Psoas muscle (tissue), 7 donors: ENCODE measurements at regions not wholly inside any gene's neighbourhood (a gene's known extent, or its start where the extent isn't known, plus 50 kb on each side); places are given as distances from the start of the nearest gene placed in this dataset.

Experiments
- ATAC-seq, 4 donors: fragments of 200-7000 bp; cut with Tn5 transposase; one replicate each; pipeline ENCODE4 v1.9.1; 2020; ENCODE audit warnings: moderate library complexity in 3 of 4, mild to moderate bottlenecking in 2 of 4
- DNase-seq, 2 donors: peaks; one replicate each; pipeline ENCODE4 v3.0.0-alpha.2; 2020
- H3K27ac ChIP-seq: fragments of 200-600 bp; one replicate; pipeline ENCODE4 v1.8.0; 2022
- H3K27me3 ChIP-seq, 3 donors: fragments of 200-600 bp in 1 of 3; one replicate each; pipeline versions ENCODE4 v1.6.1 to v1.8.0; 2013 to 2022; ENCODE audit warnings: low read length in 2 of 3, mild to moderate bottlenecking in 2 of 3, moderate library complexity in 1 of 3; ENCODE audit not compliant: insufficient read depth in 3 of 3
- H3K36me3 ChIP-seq, 2 donors: fragments of 200-600 bp in 1 of 2; one replicate each; pipeline versions ENCODE4 v1.6.1 to v1.8.0; 2013 to 2022; ENCODE audit warnings: low read depth in 1 of 2, mild to moderate bottlenecking in 1 of 2, moderate library complexity in 1 of 2; ENCODE audit not compliant: insufficient read depth in 1 of 2
- H3K4me1 ChIP-seq: fragments of 200-600 bp; one replicate; pipeline ENCODE4 v1.8.0; 2022
- H3K4me3 ChIP-seq: fragments of 200-600 bp; one replicate; pipeline ENCODE4 v1.8.0; 2022; ENCODE audit warnings: mild to moderate bottlenecking
- H3K9me3 ChIP-seq: fragments of 200-600 bp; one replicate; pipeline ENCODE4 v1.8.0; 2022
- WGBS, 3 donors: extraction: QIAGEN DNeasy Blood & Tissue Kit; methylation state at CpG; one replicate each; pipeline versions ENCODE4 v1.1.6 to v1.1.7; 2013; 5-methylcytosine and 5-hydroxymethylcytosine counted together
- intact Hi-C, 2 donors: fragments of 100-400 bp; cut with DNase I; formaldehyde crosslinking; loops; one replicate each; pipeline versions ENCODE4 v1.11.0 to v1.14.2; 2022
- TF ChIP-seq, protein P1 (sequence below): fragments of 200-600 bp; IDR thresholded peaks from one replicate; pipeline ENCODE4 v1.8.0; 2022; ENCODE audit warnings: antibody characterized with exemption
- donor health status: healthy with polysubstance abuse.
- donor health status: DM: no; HTN: no; CAD: no; lungs with moderate emphysema.
- donor health status: Bipolar disorder and iron deficiency.
- donor health status: healthy.
- donor health status: DM: yes; HTN: yes; CAD: no.
- donor health status: DM: no; HTN: no; CAD: no.
- donor health status: DM: yes; HTN: yes; CAD: no.

DNA sequence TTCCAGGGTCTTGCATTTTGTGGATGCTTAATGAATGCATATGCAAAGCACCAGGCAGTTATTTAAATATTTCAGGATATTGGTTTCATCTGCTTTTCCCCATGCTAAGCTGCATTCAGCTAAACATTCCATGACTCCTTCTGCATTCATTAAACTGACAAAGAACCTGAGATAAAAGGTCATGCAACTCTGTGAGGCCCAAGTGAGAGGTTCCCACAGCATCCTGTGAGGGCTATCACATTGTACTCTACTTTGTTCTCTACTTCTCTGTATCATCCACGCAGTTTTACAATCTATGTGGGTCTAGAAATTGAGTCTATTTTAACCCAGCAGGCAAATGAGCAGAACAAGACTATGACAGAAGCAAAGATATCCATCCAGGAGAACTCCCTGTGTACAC lies 86.4 kb upstream of the PRSS16 start:
- DNase-seq (no peak), ATAC-seq (no peak)
- H3K4me3 ChIP-seq = no peak overlapping the region
- H3K4me1 ChIP-seq = peaks cover 5% of the 10 kb centered on the region
- 37 to 47% (median 42%) methylated on average over 1 of the region's 1 CpG for WGBS, 3 donors
- no peaks in the 10 kb centered on the region for H3K36me3 ChIP-seq
- H3K9me3 ChIP-seq = no peaks in the 10 kb centered on the region
- H3K27ac ChIP-seq = no peak overlapping the region
- intact Hi-C loops = loop anchor here in 1 of 2 donors (10.0 kb wide), 1 partner anchor 1366 kb away; no protein-coding TSS in a partner anchor
- peaks cover 0 to 1% (median 0%) of the 10 kb centered on the region in 3 donors for H3K27me3 ChIP-seq
- TF ChIP-seq, protein P1, sequence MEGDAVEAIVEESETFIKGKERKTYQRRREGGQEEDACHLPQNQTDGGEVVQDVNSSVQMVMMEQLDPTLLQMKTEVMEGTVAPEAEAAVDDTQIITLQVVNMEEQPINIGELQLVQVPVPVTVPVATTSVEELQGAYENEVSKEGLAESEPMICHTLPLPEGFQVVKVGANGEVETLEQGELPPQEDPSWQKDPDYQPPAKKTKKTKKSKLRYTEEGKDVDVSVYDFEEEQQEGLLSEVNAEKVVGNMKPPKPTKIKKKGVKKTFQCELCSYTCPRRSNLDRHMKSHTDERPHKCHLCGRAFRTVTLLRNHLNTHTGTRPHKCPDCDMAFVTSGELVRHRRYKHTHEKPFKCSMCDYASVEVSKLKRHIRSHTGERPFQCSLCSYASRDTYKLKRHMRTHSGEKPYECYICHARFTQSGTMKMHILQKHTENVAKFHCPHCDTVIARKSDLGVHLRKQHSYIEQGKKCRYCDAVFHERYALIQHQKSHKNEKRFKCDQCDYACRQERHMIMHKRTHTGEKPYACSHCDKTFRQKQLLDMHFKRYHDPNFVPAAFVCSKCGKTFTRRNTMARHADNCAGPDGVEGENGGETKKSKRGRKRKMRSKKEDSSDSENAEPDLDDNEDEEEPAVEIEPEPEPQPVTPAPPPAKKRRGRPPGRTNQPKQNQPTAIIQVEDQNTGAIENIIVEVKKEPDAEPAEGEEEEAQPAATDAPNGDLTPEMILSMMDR = no peak

DNA sequence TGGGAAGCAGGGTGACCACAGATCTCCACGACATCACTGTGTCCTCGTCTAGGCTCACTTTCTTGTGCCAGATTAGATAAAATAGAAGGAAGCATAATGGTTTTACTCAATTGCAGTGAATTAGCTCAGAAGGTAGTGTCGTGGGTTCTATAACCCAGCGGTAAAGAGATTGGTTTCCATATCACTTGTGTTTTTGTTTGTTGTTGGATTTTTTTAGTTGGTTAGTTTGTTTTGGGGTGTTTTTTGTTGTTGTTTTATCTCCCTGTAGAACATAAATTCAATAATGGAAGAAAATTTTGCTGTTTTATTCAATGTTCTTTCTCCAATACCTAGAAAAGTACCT lies 85.9 kb upstream of the PRSS16 start:
- Histone ChIP-seq H3K4me1 (peaks cover 5% of the 10 kb centered on the region), H3K27me3 (no peaks in the 10 kb centered on the region), H3K4me3 (no peak overlapping the region), H3K36me3 (no peaks in the 10 kb centered on the region), H3K9me3 (no peaks in the 10 kb centered on the region), H3K27ac (no peak overlapping the region)
- DNase-seq (no peak), ATAC-seq (no peak)
- TF ChIP-seq, protein P1 = no peak
- intact Hi-C loops = loop anchor here in 1 of 2 donors (10.0 kb wide), 1 partner anchor 1367 kb away; no protein-coding TSS in a partner anchor
- 56 to 65% (median 58%) methylated on average over 4 of the region's 4 CpGs for WGBS, 3 donors

DNA sequence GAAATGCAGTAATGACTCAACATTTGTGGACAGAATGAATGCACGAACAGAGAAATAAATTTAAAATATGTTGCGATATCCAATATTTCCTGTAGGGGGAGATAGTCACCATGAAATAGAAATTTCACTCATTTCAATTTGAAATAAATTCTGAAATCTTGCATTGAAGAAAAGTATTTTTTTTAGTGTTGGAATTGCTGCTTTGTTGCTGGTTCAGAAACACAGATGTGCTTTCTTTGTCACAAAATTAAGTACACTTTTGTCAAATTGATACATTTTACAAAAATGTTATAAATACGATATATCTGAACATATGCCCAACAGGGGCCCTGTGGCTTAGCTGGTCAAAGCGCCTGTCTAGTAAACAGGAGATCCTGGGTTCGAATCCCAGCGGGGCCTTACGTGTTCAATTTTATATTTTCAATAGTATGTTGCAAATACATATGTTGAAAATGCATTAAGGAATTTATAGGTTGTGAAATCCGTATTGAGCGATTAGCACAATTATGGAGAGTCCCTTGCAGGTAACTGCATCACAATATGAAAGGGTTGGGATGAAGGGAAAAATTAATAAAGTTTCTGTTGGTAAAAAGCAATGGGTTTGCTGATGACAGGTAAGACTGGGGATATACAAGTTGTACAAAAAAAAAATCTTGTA lies 85.4 kb upstream of the PRSS16 start:
- Histone ChIP-seq H3K27ac (no peak overlapping the region), H3K4me1 (peaks cover 5% of the 10 kb centered on the region), H3K9me3 (no peaks in the 10 kb centered on the region), H3K27me3 (no peaks in the 10 kb centered on the region), H3K4me3 (no peak overlapping the region), H3K36me3 (no peaks in the 10 kb centered on the region)
- TF ChIP-seq, protein P1 = peak; percentile 80
- intact Hi-C loops = loop anchor here in 1 of 2 donors (10.0 kb wide), 1 partner anchor 1367 kb away; no protein-coding TSS in a partner anchor
- DNase-seq (no peak), ATAC-seq (no peak)
- WGBS, 3 donors = 22 to 27% (median 23%) methylated on average over 9 of the region's 9 CpGs

DNA sequence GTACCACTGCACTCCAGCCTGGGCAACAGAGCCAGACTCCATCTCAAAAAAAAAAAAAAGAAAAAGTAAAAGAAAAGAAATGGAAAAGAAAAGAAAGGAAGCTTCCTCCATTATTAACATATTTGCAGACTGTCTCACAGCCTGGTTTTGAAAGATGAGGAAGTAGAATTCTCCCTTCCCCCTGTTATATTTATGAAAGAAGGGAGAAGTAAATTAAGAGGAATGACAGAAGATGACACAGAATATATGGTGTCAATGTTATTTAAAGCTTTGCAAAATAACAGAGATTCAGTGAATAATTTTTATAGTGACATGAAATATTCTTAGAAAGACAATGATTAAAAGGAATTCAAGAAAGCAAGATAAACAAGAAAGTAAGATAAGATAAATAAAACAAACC lies 83.7 kb upstream of the PRSS16 start:
- Histone ChIP-seq H3K27ac (no peak overlapping the region), H3K4me1 (no peaks in the 10 kb centered on the region), H3K27me3 (no peaks in the 10 kb centered on the region), H3K4me3 (no peak overlapping the region), H3K9me3 (no peaks in the 10 kb centered on the region), H3K36me3 (no peaks in the 10 kb centered on the region)
- TF ChIP-seq, protein P1 = no peak
- DNase-seq (no peak), ATAC-seq (no peak)
- intact Hi-C loops = loop anchor here in 1 of 2 donors (10.0 kb wide), 1 partner anchor 1369 kb away; no protein-coding TSS in a partner anchor

DNA sequence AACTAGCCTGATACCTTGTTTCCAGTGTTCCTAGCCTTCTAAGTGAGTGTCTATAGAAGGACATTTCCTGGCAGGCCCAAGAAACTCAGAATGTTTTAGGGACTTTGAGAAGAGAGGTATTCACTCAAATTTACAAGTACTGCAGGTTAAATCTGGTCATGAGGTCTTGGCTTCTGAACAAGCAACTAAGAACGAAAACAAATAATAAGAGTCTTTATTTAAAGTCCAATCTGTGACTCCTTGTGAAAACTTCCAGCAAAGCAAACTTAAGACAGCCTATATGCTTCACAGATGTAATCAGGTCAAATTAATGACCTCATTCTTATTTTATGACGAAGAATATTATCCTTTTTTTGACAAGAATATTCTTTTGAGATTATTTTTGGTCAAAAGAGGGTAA lies 79.4 kb upstream of the PRSS16 start:
- DNase-seq (no peak), ATAC-seq (no peak)
- Histone ChIP-seq H3K9me3 (no peaks in the 10 kb centered on the region), H3K27me3 (no peaks in the 10 kb centered on the region), H3K4me1 (no peaks in the 10 kb centered on the region), H3K4me3 (no peak overlapping the region), H3K27ac (no peak overlapping the region), H3K36me3 (no peaks in the 10 kb centered on the region)
- TF ChIP-seq, protein P1 = no peak
- intact Hi-C loops = loop anchor here in 1 of 2 donors (10.0 kb wide), 1 partner anchor 1373 kb away; no protein-coding TSS in a partner anchor
- WGBS, 3 donors = 49 to 62% (median 52%) methylated on average over 2 of the region's 2 CpGs
